ENCODE measurements at regions not wholly inside any gene's neighbourhood (a gene's known extent, or its start where the extent isn't known, plus 50 kb on each side); places are given as distances from the start of the nearest gene placed in this dataset.

GRCh38 chr4:180422989-180423711 is 1820.1 kb upstream of the TENM3 start:
- DNase-seq (ENCODE audit: low read depth), result no peak
- no peak overlapping the region for H3K4me3 ChIP-seq (ENCODE audit: low read length)
- no peak for TF ChIP-seq CTCF (conservative IDR thresholded peaks at IDR 0.05; ENCODE audit: low read length)

GRCh38 chr4:180423712-180424057 is 1819.5 kb upstream of the TENM3 start:
- no peak for TF ChIP-seq CTCF (conservative IDR thresholded peaks at IDR 0.05; ENCODE audit: low read length)
- no peak overlapping the region for H3K4me3 ChIP-seq (ENCODE audit: low read length)
- no peak for DNase-seq (ENCODE audit: low read depth)

GRCh38 chr4:180426938-180427337 is 1816.3 kb upstream of the TENM3 start:
- no peak for TF ChIP-seq CTCF (conservative IDR thresholded peaks at IDR 0.05; ENCODE audit: low read length)
- no peak for DNase-seq (ENCODE audit: low read depth)
- no peak overlapping the region for H3K4me3 ChIP-seq (ENCODE audit: low read length)

GRCh38 chr4:180430283-180430682 is 1812.9 kb upstream of the TENM3 start:
- H3K4me3 ChIP-seq (ENCODE audit: low read length), result no peak overlapping the region
- no peak for TF ChIP-seq CTCF (conservative IDR thresholded peaks at IDR 0.05; ENCODE audit: low read length)
- no peak for DNase-seq (ENCODE audit: low read depth)

- H3K4me3 ChIP-seq (ENCODE audit: low read length), result no peak overlapping the region
- TF ChIP-seq CTCF (conservative IDR thresholded peaks at IDR 0.05; ENCODE audit: low read length), result no peak
- no peak for DNase-seq (ENCODE audit: low read depth)
These were observed 1808.9 kb upstream of the TENM3 start for GRCh38 chr4:180434131-180434895.

GRCh38 chr4:180436361-180436760 is 1806.8 kb upstream of the TENM3 start:
- no peak for DNase-seq (ENCODE audit: low read depth)
- H3K4me3 ChIP-seq (ENCODE audit: low read length), result no peak overlapping the region
- TF ChIP-seq CTCF (conservative IDR thresholded peaks at IDR 0.05; ENCODE audit: low read length), result no peak

- H3K4me3 ChIP-seq (ENCODE audit: low read length), result no peak overlapping the region
- no peak for TF ChIP-seq CTCF (conservative IDR thresholded peaks at IDR 0.05; ENCODE audit: low read length)
- no peak for DNase-seq (ENCODE audit: low read depth)
These were observed 1805.6 kb upstream of the TENM3 start for GRCh38 chr4:180437601-180438000.
